ENCODE measurements at regions not wholly inside any gene's neighbourhood (a gene's known extent, or its start where the extent isn't known, plus 50 kb on each side); places are given as distances from the start of the nearest gene placed in this dataset.

DNA sequence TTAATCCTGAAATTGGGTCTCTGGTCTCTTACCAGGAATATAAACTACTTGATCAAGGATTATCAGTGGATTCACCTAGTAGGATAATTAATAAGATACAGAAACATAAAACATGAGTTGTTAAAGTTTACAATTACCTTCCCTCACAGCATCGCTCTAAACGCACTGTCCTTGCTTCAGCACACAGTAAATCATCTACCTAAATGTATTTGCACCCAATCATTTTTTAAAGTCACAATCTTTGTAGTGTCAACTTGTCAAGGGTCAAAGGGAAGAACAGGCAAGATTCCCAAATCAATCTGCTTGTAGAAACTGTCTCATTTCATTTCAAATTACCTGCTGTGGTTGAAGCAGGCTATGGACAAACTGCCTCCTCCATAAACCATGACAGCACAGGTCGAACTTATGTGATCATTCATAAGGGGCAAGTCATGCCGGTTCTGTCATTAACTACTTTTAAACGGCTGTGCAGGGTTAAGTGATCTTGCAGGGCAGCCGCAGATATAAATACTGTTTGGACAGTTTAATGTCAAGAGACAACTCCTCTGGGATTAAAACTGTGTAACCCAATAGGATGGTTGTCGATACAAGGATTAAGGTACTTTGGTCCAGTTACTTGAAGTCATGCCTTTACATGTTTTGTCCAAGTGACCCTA is 93.6 kb downstream of the ZNF281 start:
- TF ChIP-seq TARDBP (IDR thresholded peaks at IDR 0.05) = peak; percentile 48; the same call in 1 of the 2 replicates
- peak; percentile 89 for TF ChIP-seq ARNT (IDR thresholded peaks at IDR 0.05)
- TF ChIP-seq NFRKB (IDR thresholded peaks at IDR 0.05) = no peak
- peak; percentile 95 for TF ChIP-seq CTBP1 (IDR thresholded peaks at IDR 0.05; ENCODE audit: borderline replicate concordance)
- TF ChIP-seq, protein P1, sequence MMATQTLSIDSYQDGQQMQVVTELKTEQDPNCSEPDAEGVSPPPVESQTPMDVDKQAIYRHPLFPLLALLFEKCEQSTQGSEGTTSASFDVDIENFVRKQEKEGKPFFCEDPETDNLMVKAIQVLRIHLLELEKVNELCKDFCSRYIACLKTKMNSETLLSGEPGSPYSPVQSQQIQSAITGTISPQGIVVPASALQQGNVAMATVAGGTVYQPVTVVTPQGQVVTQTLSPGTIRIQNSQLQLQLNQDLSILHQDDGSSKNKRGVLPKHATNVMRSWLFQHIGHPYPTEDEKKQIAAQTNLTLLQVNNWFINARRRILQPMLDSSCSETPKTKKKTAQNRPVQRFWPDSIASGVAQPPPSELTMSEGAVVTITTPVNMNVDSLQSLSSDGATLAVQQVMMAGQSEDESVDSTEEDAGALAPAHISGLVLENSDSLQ (IDR thresholded peaks at IDR 0.05) = peak; percentile 95
- ChIA-PET CTCF (no interaction called here), POLR2A (no interaction called here)

DNA sequence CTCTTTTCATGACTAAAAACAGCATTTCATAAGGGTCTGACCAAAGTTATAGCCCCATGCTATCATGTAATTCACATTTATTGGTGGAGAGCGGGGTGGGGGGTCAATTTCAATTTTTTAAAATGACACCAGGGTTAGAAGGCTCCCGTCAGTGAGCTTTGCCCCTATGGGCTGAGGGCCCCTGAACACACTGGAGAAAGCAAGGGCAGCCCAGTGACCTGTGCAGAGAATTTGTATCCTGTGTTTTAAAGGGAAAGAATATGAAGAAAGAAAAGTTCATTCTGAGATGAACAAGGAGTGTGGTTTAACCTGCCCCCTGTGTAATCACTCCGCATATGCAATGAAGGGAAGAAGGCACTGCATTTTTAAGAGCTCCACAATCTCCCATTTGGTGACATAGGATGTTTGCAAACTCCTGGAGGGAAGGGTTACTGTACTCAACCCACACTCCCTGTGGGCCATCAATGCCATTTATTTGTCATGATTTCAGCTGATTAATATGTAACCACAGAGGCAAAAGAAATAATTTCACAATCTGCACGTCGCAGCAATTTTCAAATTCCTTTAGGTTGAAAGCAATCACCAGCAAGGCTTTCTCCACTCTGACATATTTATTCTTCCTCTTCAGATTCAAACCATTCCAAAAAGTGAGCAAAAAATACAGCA is 95.6 kb downstream of the ZNF281 start:
- no peak for DNase-seq (ENCODE audit: extremely low spot score)
- TF ChIP-seq BHLHE40 (IDR thresholded peaks at IDR 0.05; ENCODE audit: borderline replicate concordance) (no peak), L3MBTL2 (conservative IDR thresholded peaks at IDR 0.05) (no peak)
- TF ChIP-seq, protein P1 (IDR thresholded peaks at IDR 0.05) = 0 out of 2 replicates have a peak, but pooled peaks have one; percentile 4
- CTCF ChIA-PET = interaction anchor here (0.7 to 1.5 kb wide), 2 partner anchors 35 to 221 kb away, joined by 3 read pairs; no protein-coding TSS in a partner anchor
- POLR2A ChIA-PET = no interaction called here

More for the DNA sequence above, 93.6 kb downstream of the ZNF281 start:
- DNase-seq (ENCODE audit: extremely low spot score) = peak; percentile 41

DNA sequence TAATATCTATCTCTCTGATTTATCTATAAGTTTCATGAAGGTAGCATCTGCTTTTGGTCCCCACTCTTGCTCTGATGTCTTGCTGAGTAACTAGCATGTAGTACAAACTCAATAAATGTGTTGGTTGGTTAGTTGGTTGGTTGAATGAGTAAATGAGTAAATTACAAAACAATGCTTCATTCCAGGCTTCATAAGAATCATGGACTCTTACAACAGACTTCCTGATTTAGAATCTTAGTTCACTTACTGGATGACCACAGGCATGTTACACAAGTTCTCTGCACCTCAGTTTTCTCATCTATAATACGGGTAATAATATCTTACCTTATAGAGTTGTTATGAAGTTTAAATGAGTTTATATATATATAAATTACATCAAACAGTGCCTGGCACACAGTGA is 98.6 kb downstream of the ZNF281 start:
- TF ChIP-seq SUZ12 (IDR thresholded peaks at IDR 0.05) (no peak), LEF1 (IDR thresholded peaks at IDR 0.05; ENCODE audit: borderline replicate concordance) (no peak), NFRKB (IDR thresholded peaks at IDR 0.05) (no peak), FOXK2 (IDR thresholded peaks at IDR 0.05) (no peak), CTBP1 (IDR thresholded peaks at IDR 0.05; ENCODE audit: borderline replicate concordance) (no peak), ZNF384 (IDR thresholded peaks at IDR 0.05) (no peak), FOXA1 (IDR thresholded peaks at IDR 0.05) (no peak), FOXM1 (IDR thresholded peaks at IDR 0.05; ENCODE audit: borderline replicate concordance) (no peak), ELF4 (IDR thresholded peaks at IDR 0.05) (no peak), TARDBP (IDR thresholded peaks at IDR 0.05) (no peak), SP1 (IDR thresholded peaks at IDR 0.05) (no peak), L3MBTL2 (conservative IDR thresholded peaks at IDR 0.05) (no peak), BHLHE40 (IDR thresholded peaks at IDR 0.05; ENCODE audit: borderline replicate concordance) (no peak), ARNT (IDR thresholded peaks at IDR 0.05) (no peak), HDGF (IDR thresholded peaks at IDR 0.05; ENCODE audit: borderline replicate concordance) (no peak)
- TF ChIP-seq, protein P1 (IDR thresholded peaks at IDR 0.05) = no peak
- CTCF ChIA-PET = no interaction called here
- no peak for DNase-seq (ENCODE audit: extremely low spot score)
- POLR2A ChIA-PET = no interaction called here

DNA sequence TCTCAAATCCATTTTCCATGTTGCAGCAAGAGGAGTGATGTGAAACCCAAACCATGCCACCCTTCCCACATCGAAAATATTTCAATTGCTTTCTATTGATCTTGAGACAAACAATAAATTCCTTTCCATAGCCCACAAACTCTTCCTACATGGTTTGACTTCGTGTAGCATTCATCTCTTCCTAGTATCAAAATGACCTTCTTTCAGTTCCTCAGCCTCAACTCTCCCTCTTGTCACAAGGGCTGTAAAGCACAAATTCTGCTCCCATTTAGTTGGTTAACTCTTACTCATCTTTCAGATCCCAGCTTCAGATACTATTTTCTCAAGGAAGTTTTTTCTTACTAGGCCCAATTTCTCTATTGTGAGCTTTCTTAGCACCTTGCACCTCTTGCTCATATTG is 99.0 kb downstream of the ZNF281 start:
- TF ChIP-seq NFRKB (IDR thresholded peaks at IDR 0.05) (no peak), BHLHE40 (IDR thresholded peaks at IDR 0.05; ENCODE audit: borderline replicate concordance) (no peak), L3MBTL2 (conservative IDR thresholded peaks at IDR 0.05) (no peak), HDGF (IDR thresholded peaks at IDR 0.05; ENCODE audit: borderline replicate concordance) (no peak)
- ChIA-PET CTCF (no interaction called here), POLR2A (no interaction called here)
- DNase-seq (ENCODE audit: extremely low spot score) = no peak

DNA sequence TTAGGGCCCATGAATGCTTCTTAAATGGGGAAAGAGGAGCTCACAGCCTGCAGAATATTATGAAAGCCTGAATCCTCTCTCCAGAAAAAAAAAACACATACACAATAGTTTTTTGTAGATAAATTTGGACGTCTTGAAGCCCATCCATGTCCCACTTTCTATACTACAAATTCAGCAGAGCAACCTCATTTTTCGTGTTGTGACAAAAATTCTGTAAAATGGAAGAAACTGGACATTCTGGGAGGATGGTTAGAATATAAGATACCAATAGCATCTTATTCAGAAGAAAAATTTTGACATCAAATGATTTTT is 102.1 kb downstream of the ZNF281 start:
- POLR2A ChIA-PET = no interaction called here
- no peak for DNase-seq (ENCODE audit: extremely low spot score)
- CTCF ChIA-PET = interaction anchor here (1.2 to 1.6 kb wide), 2 partner anchors 184 to 279 kb away, joined by 3 read pairs; no protein-coding TSS in a partner anchor
- TF ChIP-seq L3MBTL2 (conservative IDR thresholded peaks at IDR 0.05) (no peak), HDGF (IDR thresholded peaks at IDR 0.05; ENCODE audit: borderline replicate concordance) (no peak), SP1 (IDR thresholded peaks at IDR 0.05) (no peak), BHLHE40 (IDR thresholded peaks at IDR 0.05; ENCODE audit: borderline replicate concordance) (no peak), FOXK2 (IDR thresholded peaks at IDR 0.05) (no peak), ARNT (IDR thresholded peaks at IDR 0.05) (no peak)
- TF ChIP-seq, protein P1 (IDR thresholded peaks at IDR 0.05) = no peak

DNA sequence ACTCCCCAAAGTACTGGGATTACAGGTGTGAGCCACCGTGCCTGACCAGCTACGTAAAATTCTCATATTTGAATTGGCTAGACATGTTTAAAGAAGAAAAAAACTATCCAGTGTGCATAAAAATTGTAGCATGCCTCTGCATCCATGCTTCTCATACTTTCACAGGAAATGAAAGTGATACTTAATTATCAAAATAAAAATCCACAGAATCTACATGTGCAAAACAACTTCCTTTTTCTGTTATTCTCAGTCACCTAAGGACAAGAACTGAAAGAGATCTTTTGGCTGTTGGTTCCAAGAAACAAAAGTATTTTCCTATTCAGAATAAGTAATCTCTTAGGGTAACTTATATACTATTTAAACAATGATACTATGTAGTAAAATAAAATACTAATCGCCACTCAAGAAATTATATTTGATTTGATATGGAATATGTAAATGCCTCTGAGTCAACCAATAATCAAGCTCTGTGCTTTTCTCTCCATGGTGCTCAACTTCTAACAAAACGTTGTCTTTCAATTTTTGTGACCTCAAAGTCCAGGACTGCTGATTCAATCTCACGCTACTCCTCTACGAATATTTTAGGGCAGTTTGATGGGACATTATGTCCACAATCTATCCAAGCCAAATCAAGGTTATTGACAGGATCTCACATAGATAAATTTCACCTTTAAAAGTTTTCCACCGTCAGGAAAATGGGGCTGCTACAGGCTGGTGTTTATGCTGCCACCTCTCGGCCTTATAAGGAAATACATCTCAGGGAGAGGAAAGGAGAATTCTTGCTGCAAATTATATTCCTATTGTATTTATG is 102.7 kb downstream of the ZNF281 start:
- TF ChIP-seq CTBP1 (IDR thresholded peaks at IDR 0.05; ENCODE audit: borderline replicate concordance) (no peak), LEF1 (IDR thresholded peaks at IDR 0.05; ENCODE audit: borderline replicate concordance) (no peak), NFRKB (IDR thresholded peaks at IDR 0.05) (no peak), SP1 (IDR thresholded peaks at IDR 0.05) (no peak), ARNT (IDR thresholded peaks at IDR 0.05) (no peak), L3MBTL2 (conservative IDR thresholded peaks at IDR 0.05) (no peak), HDGF (IDR thresholded peaks at IDR 0.05; ENCODE audit: borderline replicate concordance) (no peak)
- POLR2A ChIA-PET = no interaction called here
- CTCF ChIA-PET = interaction anchor here (0.5 to 1.6 kb wide), 6 partner anchors 43 to 279 kb away, joined by 3 to 10 read pairs (median 3); no protein-coding TSS in a partner anchor
- DNase-seq (ENCODE audit: extremely low spot score) = peak; percentile 70

Measured in HEK293T (cell line).